A172 (cell line): ENCODE measurements at regions not wholly inside any gene's neighbourhood (a gene's known extent, or its start where the extent isn't known, plus 50 kb on each side); places are given as distances from the start of the nearest gene placed in this dataset.
"Not testable (repeated sequence)": the region's sequence is repeated elsewhere in the genome, so short reads cannot be mapped to it uniquely, and the experiment has no call there.

ENCODE experiments used
- DNase-seq: peaks from one replicate; pipeline ENCODE4 v3.0.0-alpha.2; 2015; ENCODE audit warnings: low spot score

DNA sequence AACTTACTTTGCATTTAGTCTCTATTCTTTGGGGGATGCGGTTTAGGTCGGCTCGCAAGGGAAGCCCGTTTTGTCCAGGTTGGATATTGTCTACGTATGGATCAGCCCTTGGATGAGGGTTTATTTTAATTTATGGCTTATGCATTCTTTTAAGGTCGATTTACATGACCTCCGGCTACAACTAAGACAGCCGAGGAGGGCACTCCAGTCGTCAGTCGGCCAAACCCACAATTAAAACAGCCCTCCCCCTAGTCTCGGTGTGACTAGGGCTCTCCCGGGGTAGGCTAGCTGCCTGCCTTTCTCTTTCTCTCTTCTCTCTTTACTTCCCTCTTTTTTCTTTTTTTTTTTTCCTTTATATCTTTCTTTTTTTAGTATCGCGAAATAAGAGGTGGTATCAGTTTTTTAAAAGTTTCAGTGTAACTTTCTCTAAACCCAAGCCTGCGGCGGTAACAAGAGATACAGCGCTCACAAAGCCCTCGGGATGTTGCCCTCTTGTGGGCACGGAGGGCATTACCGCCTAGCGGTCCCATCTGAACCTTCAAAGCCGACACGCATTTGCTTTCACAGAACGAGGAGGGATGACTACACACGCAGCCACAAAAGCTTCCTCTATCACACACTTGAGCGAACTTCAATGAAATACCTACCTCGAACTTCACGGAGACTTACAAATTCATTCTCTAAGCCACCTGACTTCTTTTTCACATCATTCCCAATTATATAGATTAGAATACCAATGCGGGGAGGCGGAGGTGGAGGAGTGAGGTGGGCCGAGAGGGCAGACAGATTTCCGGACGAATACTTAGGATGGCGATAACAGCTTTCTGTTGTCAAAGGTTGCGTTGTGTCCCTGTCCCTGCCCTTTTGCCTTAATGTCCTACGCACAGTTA, 132.3 kb upstream of the C11orf58 start:
- peak; percentile 74 for DNase-seq

DNA sequence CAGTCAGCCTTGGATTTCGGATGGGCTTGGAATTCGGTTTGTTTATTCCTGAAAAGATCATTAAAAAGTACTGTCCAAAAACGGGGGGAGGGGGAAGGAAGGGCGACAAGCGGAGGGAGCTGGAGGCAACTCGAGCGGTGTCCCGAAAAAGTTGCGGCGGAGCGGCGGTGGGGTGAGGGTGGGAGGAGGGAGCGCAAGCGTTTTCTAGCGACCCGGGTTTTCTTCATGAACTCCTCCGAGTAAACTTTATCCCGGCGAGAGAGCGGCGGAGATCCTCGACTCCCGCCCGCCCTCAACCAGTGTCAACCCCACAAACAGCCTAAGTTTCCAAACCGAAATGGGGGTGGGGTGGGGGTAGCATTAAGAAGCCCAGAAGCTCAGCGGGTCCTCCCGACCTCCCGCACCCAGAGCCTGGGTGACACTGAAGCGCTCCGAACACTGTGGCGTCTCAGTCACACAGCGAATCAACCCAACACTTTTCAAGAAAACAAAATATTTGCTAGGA, 133.0 kb upstream of the C11orf58 start:
- no peak for DNase-seq

DNA sequence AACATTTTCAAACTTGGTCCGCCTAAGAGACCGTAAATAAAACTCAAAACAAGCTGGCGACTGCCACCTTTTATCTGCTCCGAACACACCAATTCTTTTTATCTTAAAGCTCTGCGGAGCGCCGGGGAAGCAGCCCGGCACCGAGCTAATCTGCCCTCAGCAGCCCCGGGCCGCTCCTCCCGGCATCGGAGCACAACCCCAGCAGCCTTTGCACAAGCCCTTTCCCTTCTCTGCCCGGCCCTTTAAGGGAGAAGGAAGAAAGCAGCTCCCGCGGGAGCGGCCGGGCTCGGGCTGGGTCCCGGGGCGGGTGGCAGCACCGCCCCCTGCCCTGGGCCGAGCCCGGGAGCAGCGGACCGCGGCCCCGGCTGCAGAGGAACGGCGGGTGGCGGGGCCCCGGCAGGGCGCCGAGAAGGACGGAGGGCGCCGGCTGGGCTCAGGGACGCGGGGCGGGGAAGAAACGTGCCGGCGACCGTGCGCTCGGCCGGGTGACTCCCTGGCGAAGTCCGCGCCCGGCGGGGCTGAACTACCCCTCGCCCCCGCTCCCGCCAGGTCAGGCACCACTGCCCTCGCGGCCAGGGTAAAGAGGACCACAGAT, 133.6 kb upstream of the C11orf58 start:
- DNase-seq, result no peak

DNA sequence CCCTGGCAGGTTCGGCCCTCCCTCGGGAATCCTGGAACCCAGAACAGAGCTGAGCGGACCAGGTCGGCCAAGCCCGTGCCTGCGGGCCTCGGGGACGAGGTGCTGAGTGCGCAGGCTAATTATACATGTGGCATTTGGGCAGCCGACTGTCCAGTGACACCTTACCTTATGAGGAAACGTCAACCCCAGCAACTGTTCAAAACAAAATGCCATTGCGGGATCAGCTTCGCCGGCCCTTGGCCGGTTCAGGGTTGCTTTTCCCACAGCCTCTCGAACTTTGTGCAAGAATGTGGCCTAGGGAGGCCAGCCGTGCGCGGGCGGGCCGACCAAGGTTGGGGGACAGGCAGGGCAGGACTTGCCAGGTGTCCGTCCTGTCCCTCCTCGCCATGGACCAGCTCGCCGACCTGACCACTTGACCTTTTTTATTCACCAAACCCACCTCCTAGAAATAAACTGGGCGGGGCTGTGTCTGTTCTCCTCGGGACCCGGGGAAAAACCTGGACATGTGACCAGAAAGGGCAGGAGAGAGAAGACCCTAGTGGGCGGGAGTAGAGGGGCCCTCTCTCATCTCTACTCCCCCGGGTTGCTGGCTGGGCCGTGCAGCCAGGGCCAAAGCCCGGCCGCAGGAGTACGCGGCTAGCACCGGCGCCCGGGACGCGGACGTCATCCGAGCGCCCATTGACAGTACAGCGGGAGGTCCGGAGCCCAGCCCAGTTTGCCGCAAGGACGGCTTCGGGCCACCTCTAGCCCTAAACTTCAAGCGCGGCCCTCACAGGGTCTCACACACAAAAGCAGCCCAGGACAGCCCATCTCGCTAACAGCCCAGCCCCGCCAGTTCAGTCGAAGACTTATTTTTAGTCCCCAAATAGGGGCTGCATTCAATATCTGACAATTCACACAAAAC, 134.3 kb upstream of the C11orf58 start:
- DNase-seq, result no peak

DNA sequence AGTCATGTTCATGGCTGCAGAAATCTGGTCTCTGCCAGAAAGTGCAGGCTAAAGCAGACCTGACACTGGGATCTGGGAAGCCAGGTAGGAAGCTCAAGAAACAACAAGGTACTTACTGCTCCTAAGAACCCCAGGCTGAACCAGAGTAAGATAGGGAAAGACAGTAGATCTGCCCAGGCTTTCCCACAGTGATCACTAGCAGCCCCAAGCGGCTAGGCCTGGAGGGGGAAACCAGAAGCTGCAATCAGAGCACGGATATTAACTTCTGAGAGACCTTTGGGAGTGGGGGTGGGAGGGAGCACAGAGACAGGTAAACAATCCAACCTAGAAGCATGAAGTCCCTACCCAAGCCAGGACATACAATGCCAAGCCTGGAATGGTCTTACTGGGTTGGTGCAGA, 135.2 kb upstream of the C11orf58 start:
- DNase-seq, result no peak

DNA sequence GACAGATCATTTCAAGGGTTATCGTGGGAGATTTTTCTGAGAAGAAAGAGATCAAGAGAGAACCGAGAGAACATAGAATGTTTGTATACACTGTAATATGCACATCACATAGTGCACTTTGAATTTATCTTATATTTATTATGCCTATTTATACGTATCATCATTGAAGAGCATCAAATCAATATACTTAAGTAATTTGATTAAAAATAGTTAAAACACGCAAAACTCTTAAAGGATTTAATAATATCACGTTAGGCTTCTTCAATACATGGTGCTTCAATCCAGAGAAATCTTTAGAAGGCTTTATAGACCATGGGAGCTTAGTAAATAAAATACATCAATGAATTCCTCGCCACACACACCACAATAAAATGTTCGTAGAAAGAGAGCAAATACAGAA, 139.5 kb upstream of the C11orf58 start:
- DNase-seq, result no peak

DNA sequence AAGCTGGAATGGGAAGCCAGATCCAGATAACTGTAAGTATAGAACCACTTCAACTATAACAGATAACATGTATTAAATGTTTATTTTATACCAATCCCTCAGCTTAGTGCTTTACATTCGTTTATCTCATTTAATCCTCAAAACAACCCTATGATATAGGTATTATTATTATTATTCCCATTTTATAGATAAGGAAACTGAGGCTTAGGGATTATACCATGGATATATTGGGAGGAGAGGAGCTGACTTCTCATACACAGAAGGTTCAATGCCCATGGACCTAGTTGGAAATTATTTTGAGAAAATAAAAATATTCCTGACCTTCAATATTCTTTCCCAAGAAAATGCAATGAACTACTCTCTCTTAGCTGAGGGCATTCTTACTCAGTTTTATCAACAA, 140.4 kb upstream of the C11orf58 start:
- no peak for DNase-seq

DNA sequence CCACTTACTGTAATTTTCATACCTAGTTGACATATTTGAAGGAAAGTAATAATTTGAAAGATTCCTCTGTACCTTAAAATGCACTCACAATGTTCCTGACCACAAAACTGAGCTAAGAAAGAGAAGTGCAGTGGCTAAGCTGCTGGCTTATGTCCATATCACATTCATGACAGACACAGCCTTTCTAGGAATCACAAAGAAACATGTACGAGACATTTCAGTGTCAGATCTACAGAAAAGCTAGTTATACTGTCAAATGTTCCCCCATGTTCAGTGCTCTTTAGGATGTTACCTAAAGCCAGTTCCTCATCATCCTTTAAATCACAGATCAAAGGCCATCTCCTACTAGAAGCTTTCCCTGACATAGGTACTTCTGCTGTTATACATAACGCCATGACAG, 142.2 kb upstream of the C11orf58 start:
- no peak for DNase-seq

DNA sequence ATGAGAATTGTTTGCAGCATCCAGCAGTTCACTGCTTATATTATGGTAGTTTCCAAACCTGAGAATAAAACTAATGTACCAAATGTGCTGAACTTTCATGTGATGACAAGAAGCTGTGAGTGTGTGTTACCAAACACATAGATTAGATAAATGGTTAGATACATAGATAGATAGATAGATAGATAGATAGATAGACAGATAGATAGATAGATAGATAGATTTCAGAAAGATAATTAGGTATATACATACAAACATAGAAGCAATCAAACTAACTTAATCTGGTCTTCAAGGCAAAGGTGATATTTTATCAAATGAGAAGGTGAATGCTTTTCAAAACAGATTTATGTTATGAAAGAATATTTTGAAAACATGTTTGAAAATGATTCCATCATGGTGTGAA, 147.3 kb upstream of the C11orf58 start:
- DNase-seq, result no peak

DNA sequence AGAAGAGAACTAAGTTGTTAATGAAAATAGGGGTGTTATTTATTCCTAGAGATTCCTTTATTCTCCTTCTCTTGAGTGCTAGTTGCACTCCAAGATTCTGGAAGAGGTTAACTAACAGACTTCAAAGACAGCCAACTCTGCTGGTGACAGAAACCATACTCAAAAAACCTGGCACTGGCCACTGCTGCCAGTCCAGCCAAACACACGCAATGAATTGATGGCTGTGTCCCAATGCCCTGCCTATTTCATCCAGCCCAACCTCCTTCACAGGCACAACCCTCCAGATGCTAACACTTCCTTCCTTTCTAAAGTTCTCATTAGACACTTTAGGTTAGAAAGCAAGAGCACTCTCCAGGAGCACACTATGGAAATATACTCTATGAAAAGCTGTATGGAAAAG, 150.8 kb upstream of the C11orf58 start:
- no peak for DNase-seq

DNA sequence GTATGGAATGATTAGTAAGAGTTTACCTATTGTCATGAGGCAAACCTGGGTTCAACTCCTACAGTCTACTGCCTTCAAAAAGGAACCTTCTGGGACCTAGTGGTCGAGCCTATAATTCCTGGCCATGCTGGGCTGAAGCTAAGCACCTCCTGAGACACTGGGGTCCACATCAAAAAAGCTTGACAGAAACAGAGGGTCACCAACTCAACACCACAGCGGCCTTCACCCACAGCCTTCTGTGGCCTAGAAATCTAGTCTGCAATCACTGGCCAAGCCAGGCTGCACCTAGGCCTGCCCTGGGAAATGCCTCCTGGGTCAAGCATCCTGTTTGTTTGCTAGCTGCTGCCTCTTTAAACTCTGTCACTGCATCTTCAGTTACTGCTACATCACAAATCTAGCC, 153.9 kb upstream of the C11orf58 start:
- no peak for DNase-seq

DNA sequence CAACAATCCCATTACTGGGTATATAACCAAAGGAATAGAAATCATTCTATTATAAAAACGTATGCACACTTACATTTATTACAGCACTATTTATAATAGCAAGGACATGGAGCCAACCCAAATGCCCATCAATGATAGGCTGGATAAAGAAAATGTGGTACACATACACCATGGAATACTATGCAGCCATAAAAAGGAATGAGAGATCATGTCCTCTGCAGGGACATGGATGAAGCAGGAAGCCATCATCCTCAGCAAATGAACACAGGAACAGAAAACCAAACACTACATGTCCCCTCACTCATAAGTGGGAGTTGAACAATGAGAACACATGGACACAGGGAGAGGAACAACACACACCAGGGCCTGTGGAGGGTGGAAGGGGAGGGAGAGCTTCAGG, 157.4 kb upstream of the C11orf58 start:
- DNase-seq, result not testable (repeated sequence)

DNA sequence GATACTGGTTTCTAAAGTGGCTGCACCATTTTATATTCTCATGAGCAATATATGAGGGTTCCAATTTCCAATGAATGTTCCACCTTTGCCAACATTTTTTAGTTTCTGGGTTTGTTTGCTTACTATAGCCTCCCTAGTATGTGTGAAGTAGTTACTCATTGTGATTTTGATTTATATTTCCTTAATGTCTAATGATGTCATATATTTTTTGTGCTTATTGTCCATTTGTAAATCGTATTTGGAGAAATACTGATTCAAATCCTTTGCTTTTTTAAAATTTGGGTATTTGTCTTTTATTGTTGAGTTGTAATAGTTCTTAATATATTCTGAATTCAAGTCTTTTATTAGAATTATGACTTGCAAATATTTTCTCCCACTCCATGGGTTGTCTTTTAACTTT, 161.0 kb upstream of the C11orf58 start:
- DNase-seq, result no peak

DNA sequence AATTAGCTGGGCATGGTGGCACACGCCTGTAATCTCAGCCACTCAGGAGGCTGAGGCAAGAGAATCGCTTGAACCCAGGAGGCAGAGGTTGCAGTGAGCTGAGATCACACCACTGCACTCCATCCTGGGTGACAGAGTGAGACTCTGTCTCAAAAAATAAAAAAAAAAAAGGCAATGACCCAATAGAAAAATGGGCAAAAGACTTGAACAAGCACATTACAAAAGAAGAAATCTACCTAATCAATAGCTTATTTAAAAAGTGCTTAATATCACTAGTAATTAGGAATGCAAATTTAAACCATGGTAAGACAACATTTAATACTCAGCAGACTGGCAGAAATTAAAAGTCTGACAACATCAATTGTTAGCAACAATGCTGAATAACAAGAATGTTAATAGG, 163.6 kb upstream of the C11orf58 start:
- DNase-seq, result not testable (repeated sequence)

DNA sequence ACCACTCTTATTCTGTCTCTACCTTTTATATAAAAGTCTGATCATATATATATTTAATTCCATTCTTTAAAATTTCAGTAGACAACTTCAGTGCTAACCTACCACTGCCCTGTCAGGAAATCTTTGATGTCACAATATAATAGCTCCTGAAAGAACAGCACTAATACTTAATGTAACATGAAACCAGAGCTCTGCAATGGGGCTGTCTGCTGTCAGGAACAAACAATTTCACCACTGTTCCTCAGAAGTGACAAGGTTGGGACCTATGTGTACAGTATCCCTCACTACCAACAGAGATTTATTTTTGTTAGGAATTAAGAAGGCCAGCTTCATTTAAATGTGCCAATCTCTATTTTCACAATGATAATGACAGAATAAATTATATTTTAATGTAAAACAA, 165.5 kb upstream of the C11orf58 start:
- DNase-seq, result no peak

DNA sequence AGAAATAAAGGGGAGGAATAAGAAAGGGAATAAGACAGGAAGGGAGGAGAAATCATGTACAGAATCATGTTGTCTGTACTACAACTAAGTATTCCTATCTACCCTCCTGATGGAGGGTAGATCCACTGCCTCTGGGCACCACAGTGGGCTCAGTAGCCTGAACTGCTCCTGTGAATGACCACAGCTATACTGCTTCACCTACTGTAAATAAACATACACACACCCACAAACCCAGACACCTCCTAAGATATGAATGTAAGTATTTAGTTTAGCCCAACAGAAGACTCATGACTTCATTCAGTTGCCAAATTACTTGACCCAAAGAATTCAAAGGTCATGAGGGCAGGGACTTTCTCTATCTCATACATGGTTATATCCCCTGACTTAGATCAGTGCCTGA, 177.3 kb upstream of the C11orf58 start:
- DNase-seq, result no peak

DNA sequence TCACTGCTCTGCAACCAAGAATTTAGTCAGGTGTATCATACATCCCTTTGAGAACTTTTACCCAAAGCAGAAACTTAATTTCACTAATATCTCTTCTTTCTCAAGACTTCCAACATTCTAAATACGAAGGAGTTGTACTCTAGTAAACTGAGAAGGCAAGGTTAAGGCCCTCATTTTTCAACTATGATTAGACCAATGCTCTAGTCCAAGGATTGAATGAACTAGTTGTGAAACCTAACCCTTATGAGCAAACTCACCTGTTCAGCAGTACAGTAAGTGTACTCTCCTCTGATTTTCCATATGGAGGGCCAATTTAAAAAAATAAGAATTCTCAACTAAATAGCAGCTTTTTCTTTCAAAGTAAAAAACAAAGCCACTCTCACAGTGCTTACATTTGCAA, 180.0 kb upstream of the C11orf58 start:
- no peak for DNase-seq

DNA sequence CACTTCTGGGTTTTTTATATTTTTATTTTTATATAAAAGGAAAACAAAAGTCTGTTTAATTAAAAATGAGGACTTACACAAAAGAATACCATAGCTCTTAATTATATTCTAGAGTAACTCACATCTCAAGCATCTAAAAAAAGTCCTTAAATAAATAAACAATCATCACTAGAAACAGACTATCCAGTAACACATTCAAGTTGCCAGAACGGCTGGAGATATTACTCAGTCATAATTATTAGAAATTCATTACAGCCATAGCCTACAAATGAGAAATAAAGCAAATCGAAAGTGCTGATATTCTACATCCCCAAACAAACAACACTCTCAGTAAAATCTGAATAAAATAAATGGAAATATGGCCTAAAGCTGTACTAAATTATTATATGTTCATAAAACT, 182.5 kb upstream of the C11orf58 start:
- no peak for DNase-seq

DNA sequence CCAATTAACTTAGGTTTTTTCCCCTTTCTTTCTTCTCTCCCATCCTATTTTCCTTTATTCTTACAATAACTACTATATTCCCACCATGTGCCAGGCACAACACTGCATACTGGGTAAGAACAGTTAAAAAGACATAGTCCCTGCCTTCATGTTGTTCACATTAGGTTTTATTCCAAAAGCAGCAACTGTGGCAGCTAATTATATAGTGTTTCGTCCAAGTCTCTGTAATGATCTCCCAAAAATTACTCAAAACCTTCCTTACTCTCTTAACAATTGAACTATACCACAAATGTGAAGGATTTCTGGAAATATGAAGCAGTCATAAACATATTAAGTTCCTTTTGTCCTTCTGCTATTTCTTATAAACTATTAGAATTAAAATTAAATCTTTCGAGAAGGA, 184.1 kb upstream of the C11orf58 start:
- DNase-seq, result no peak

DNA sequence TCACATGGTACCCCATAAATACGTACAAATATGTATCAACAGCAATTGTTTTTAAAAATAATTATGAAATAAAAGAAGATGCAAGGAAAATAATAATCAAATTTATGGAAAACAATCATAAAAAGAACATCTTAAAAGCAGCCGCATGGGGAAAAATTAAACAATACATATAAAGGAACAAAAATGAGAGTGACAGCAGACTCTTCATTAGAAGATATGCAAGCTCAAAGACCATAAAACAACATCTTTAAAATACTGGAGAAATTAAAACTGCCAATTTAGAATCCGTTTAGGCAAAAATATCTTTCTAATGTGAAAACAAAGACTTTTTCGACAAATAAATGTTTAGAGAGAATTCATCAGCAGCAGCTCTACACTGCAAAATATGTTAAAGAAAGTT, 190.6 kb upstream of the C11orf58 start:
- no peak for DNase-seq

DNA sequence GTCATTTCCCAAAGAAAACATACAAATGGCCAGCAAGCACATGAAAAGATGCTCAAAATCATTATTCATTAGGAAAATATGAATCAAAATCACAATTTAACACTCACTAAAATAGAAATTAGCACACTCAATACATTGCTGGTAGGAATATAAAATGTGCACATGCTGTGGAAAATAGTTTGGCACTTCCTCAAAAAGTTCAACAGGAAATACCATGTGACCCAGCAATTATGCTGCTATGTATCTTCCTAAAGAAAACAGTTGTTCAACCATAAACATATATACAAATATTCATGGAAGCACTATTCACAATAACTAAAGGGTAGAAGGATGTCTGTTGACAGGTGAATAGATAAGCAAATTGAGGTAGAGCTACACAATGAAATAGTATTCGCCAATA, 187.3 kb upstream of the SOX6 start:
- no peak for DNase-seq

DNA sequence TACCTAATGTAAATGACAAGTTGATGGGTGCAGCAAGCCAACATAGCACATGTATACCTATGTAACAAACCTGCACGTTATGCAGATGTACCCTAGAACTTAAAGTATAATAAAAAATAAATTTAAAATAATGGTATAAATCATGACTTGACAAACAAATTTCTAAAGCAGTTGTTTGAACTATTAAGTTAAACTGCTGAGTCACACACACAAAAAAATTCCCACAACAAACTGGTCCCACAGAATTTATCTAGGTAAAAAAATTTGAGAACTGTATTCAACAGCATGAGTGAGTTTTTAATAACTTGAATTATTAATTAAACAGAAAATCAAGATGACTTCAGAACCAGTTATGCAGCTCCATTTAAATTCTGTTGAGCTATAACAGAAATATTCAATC, 186.0 kb upstream of the SOX6 start:
- no peak for DNase-seq
